GM12878 (cell line): ENCODE measurements at regions not wholly inside any gene's neighbourhood (a gene's known extent, or its start where the extent isn't known, plus 50 kb on each side); places are given as distances from the start of the nearest gene placed in this dataset.

Experiments used
- ATAC-seq: fragments of 200-7000 bp; cut with Tn5 transposase; 3 replicates; pipeline ENCODE4 v1.9.1; 2020; ENCODE audit warnings: mild to moderate bottlenecking, moderate library complexity
- BruUV-seq: library from RNA; stranded (reverse); fragments of 400-500 nt; replicated peaks from 2 replicates; lab custom pipeline; 2021; lab: Mats Ljungman, UMichigan
- CTCF ChIA-PET: fragments of 300-600 bp; sonication (Branson Sonifier 250); formaldehyde crosslinking; extraction: SDS; loops from one replicate; lab custom pipeline; 2021; ENCODE audit warnings: inconsistent platforms; lab: Yijun Ruan, JAX
- POLR2A ChIA-PET: fragments of 350-600 bp; formaldehyde crosslinking; extraction: SDS; loops from one replicate; lab custom pipeline; 2021; ENCODE audit warnings: inconsistent platforms; lab: Charles Lee
- RAD21 ChIA-PET: fragments of 300-600 bp; sonication (Branson Sonifier 250); formaldehyde crosslinking; loops from one replicate; lab custom pipeline; 2023; ENCODE audit warnings: antibody characterized with exemption; ENCODE audit not compliant: unreplicated experiment; lab: Charles Lee
- SMC1A ChIA-PET: fragments of 300-600 bp; sonication (Branson Sonifier 250); formaldehyde crosslinking; loops from one replicate; lab custom pipeline; 2023; ENCODE audit not compliant: unreplicated experiment, uncharacterized antibody; lab: Charles Lee
- DNase-seq: peaks from one replicate; pipeline ENCODE4 v3.0.0-alpha.2; 2011; ENCODE audit warnings: low read depth, low spot score
- FAIRE-seq: peaks from 3 replicates; lab custom pipeline; 2011; peaks lifted over from hg19 to GRCh38; lab: Jason Lieb, UNC
- H2AFZ ChIP-seq: 2 replicates; pipeline ENCODE4 v1.6.0; 2011; ENCODE audit warnings: low read depth, low read length, control low read depth; ENCODE audit not compliant: control insufficient read depth
- H3K27ac ChIP-seq: 2 replicates; pipeline ENCODE4 v1.5.1; 2011; ENCODE audit warnings: control low read depth; ENCODE audit not compliant: control insufficient read depth, insufficient read depth
- H3K27me3 ChIP-seq, 2 experiments: replicated peaks in 1 of 2; 2 replicates each; pipeline versions ENCODE4 v1.6.0 to v1.6.1; 2011; ENCODE audit warnings: low read length in 1 of 2; ENCODE audit not compliant: control insufficient read depth in 2 of 2, insufficient read depth in 2 of 2
- H3K36me3 ChIP-seq, 2 experiments: 2 replicates each; pipeline ENCODE4 v1.5.1; 2011; ENCODE audit warnings: low read length in 1 of 2; ENCODE audit not compliant: control insufficient read depth in 2 of 2, insufficient read depth in 2 of 2
- H3K4me1 ChIP-seq: 2 replicates; pipeline ENCODE4 v1.6.1; 2011; ENCODE audit warnings: mild to moderate bottlenecking, low read length, moderate library complexity, mixed read lengths; ENCODE audit not compliant: control insufficient read depth, insufficient read depth
- H3K4me2 ChIP-seq: 2 replicates; pipeline ENCODE4 v1.6.0; 2011; ENCODE audit warnings: control low read depth; ENCODE audit not compliant: control insufficient read depth, insufficient read depth
- H3K4me3 ChIP-seq: fragments of 200-600 bp; sonication (generic); 2 replicates; pipeline ENCODE4 v1.5.1; 2016
- H3K79me2 ChIP-seq: 2 replicates; pipeline ENCODE4 v1.6.0; 2011; ENCODE audit warnings: low read length; ENCODE audit not compliant: control insufficient read depth, insufficient read depth
- H3K9ac ChIP-seq: 2 replicates; pipeline ENCODE4 v1.8.0; 2011; ENCODE audit warnings: low read length, control low read depth, mixed read lengths; ENCODE audit not compliant: control insufficient read depth, insufficient read depth
- H3K9me3 ChIP-seq: replicated peaks from 3 replicates; pipeline ENCODE4 v1.5.1; 2011; ENCODE audit warnings: mild to moderate bottlenecking, low read length; ENCODE audit not compliant: control insufficient read depth, insufficient read depth
- H4K20me1 ChIP-seq: 2 replicates; pipeline ENCODE4 v1.6.0; 2011; ENCODE audit not compliant: control insufficient read depth, insufficient read depth
- ATF3 ChIP-seq: IDR thresholded peaks from 2 replicates; pipeline ENCODE4 v1.6.1; 2011; ENCODE audit warnings: low read depth, mild to moderate bottlenecking, low read length, moderate library complexity, borderline replicate concordance; ENCODE audit errors: extremely low read depth
- BMI1 ChIP-seq: fragments of 450-650 bp; IDR thresholded peaks from 2 replicates; pipeline ENCODE4 v1.6.1; 2016; ENCODE audit warnings: mild to moderate bottlenecking, moderate library complexity, borderline replicate concordance
- BRCA1 ChIP-seq: IDR thresholded peaks from 2 replicates; pipeline ENCODE4 v1.6.1; 2011; ENCODE audit warnings: low read depth, low read length, improper control_type of control experiment
- CBX5 ChIP-seq: sonication (generic); IDR thresholded peaks from 2 replicates; pipeline ENCODE4 v1.6.1; 2016; ENCODE audit warnings: low read depth, moderate library complexity, mild to moderate bottlenecking, inconsistent platforms
- NFXL1 ChIP-seq: fragments of 450-650 bp; IDR thresholded peaks from 2 replicates; pipeline ENCODE4 v1.6.1; 2017; ENCODE audit warnings: antibody characterized with exemption, mild to moderate bottlenecking, borderline replicate concordance
- RBBP5 ChIP-seq: fragments of 200-600 bp; sonication (generic); conservative IDR thresholded peaks from 2 replicates; pipeline ENCODE4 v1.6.1; 2016
- SKIL ChIP-seq: fragments of 450-650 bp; IDR thresholded peaks from 2 replicates; pipeline ENCODE4 v1.6.1; 2017; ENCODE audit warnings: mild to moderate bottlenecking, low read depth, inconsistent platforms; ENCODE audit not compliant: poor library complexity, severe bottlenecking
- SREBF1 ChIP-seq: IDR thresholded peaks from 2 replicates; pipeline ENCODE4 v1.6.1; 2012; ENCODE audit warnings: mild to moderate bottlenecking, low read length
- TCF3 ChIP-seq: IDR thresholded peaks from 2 replicates; pipeline ENCODE4 v1.6.1; 2012; ENCODE audit warnings: low read depth, mild to moderate bottlenecking, low read length, borderline replicate concordance; ENCODE audit not compliant: insufficient read depth
- ZBTB11 ChIP-seq: fragments of 450-650 bp; formaldehyde crosslinking; IDR thresholded peaks from 2 replicates; pipeline ENCODE4 v1.5.0; 2022; ENCODE audit warnings: mild to moderate bottlenecking, missing genetic modification characterization
- WGBS: methylation state at CpG from one replicate; pipeline ENCODE4 v1.1.6; 2016; ENCODE audit warnings: low lambda C conversion rate; ENCODE audit not compliant: insufficient replicate concordance, insufficient coverage; ENCODE audit errors: missing lambda C conversion rate; 5-methylcytosine and 5-hydroxymethylcytosine counted together
- in situ Hi-C: fragments of 300-500 bp; cut with MboI; formaldehyde crosslinking; loops from 9 replicates; pipeline ENCODE4 v1.14.3; 2018; ENCODE audit warnings: mixed read lengths
- intact Hi-C: fragments of 100-400 bp; cut with micrococcal nuclease; formaldehyde crosslinking; loops from one replicate; pipeline ENCODE4 v1.14.2; 2022; ENCODE audit not compliant: unreplicated experiment

GRCh38 chr7:22060197-22060596 is 114.5 kb upstream of the CDCA7L start:
- Histone ChIP-seq H3K4me2 (no peak overlapping the region), H3K9ac (no peak overlapping the region), H3K4me3 (no peak overlapping the region), H3K9me3 (no peaks in the 10 kb centered on the region), H3K79me2 (no peaks in the 10 kb centered on the region), H3K36me3 (no peaks in the 10 kb centered on the region)
- ChIA-PET POLR2A (no interaction called here), CTCF (no interaction called here), SMC1A (no interaction called here)
- no peak for TF ChIP-seq SKIL
- no peak for TF ChIP-seq ATF3
- no peak for TF ChIP-seq SREBF1
- no peak for TF ChIP-seq TCF3
- TF ChIP-seq NFXL1, result no peak
- TF ChIP-seq CBX5, result no peak
- TF ChIP-seq RBBP5, result no peak
- TF ChIP-seq BMI1, result no peak
- no peak for TF ChIP-seq ZBTB11 (CRISPR knock-in tag)
- TF ChIP-seq BRCA1, result no peak
- TF ChIP-seq, all 136 proteins: peak for 0
- RAD21 ChIA-PET, result no interaction called here
- Histone ChIP-seq H3K4me1 (no peaks in the 10 kb centered on the region), H3K27me3 (no peaks in the 10 kb centered on the region; a peak in 1 of 4 replicates), H2AFZ (no peak overlapping the region), H3K27ac (no peak overlapping the region), H4K20me1 (no peaks in the 10 kb centered on the region)
- WGBS, result 7% methylated on average over 1 of the region's 1 CpG
- no peak for FAIRE-seq
- DNase-seq, result no peak
- no peak for ATAC-seq
- in situ Hi-C loops, result no loop called here
- intact Hi-C loops, result no loop called here
- no TSS peak for BruUV-seq
